ENCODE measurements at regions not wholly inside any gene's neighbourhood (a gene's known extent, or its start where the extent isn't known, plus 50 kb on each side); places are given as distances from the start of the nearest gene placed in this dataset.

DNA sequence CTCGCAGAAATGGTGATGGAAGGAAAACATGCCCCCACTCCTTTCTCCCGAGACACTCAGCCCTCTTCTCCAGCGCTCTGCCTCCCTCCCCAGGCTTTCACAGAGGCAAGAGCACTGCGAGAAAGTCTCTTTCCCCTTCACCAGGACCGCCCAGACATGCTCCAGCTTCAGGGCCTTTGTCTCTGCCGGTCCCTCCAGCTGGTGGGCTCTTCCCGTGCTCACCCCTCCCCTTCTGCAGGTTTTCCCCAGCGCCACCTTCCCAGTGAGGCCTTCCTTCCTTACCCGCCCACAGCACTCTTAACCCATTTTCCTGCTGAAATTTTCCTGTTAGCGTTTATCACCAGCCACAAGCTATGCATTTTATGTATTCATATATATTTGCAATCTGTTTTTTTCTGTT is 86.2 kb downstream of the TFAP2C start (continued):
- TF ChIP-seq IRF4 (IDR thresholded peaks at IDR 0.05; ENCODE audit: low read depth, low read length) (no peak), CHD4 (IDR thresholded peaks at IDR 0.05) (no peak), NR2C1 (IDR thresholded peaks at IDR 0.05) (no peak), SUZ12 (IDR thresholded peaks at IDR 0.05; ENCODE audit: unreplicated experiment) (no peak)

DNA sequence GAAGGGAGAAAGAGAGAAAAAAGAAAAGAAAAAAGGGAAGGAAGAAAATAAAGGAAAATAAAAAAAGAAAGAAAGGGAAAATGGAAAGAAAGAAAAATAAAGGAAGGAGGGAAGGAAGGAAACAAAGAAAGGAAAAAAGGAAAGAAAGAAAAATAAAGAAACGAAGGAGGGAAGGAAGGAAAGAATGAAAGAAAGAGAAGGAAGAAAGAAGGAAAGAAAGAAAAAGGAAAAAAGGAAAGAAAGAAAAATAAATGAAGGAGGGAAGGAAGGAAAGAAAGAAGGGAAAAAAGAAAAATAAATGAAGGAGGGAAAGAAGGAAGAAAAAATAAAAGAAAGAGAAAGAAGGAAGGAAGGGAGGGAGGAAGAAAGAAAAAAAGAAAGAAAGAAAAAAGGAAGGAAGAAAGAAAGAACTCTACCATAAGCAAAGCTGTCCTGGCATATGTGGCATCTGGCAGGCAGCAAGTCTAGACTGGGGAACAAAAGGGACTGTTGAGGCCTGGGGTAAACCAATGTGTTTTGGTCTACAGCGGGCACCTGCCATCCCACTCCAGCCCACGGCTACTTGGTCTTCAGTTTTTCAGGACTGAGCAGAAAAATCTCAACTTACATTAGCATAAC is 86.9 kb downstream of the TFAP2C start:
- CTCF ChIA-PET, result no interaction called here
- no TSS peak for BruUV-seq (replicated peaks)
- ATAC-seq (no peak), FAIRE-seq (no peak), DNase-seq (ENCODE audit: low read depth, low spot score) (no peak)
- SMC1A ChIA-PET (ENCODE audit: uncharacterized antibody, unreplicated experiment), result no interaction called here
- Histone ChIP-seq H4K20me1 (ENCODE audit: control insufficient read depth, insufficient read depth) (no peaks in the 10 kb centered on the region), H3K36me3 (ENCODE audit: control insufficient read depth in 2 of 2, insufficient read depth in 2 of 2, low read length in 1 of 2) (no peaks in the 10 kb centered on the region), H3K79me2 (ENCODE audit: control insufficient read depth, insufficient read depth, low read length) (no peaks in the 10 kb centered on the region), H3K4me2 (ENCODE audit: control insufficient read depth, insufficient read depth) (no peak overlapping the region), H2AFZ (ENCODE audit: control insufficient read depth, low read depth, low read length) (no peak overlapping the region), H3K9me3 (replicated peaks; ENCODE audit: control insufficient read depth, insufficient read depth, low read length) (no peaks in the 10 kb centered on the region), H3K27ac (ENCODE audit: control insufficient read depth, insufficient read depth) (no peak overlapping the region), H3K27me3 (replicated peaks in 1 of 2; ENCODE audit: control insufficient read depth in 2 of 2, insufficient read depth in 2 of 2, low read length in 1 of 2) (no peaks in the 10 kb centered on the region; a peak in 1 of 4 replicates), H3K9ac (ENCODE audit: control insufficient read depth, insufficient read depth, low read length) (no peak overlapping the region), H3K4me1 (ENCODE audit: control insufficient read depth, insufficient read depth, low read length) (no peaks in the 10 kb centered on the region), H3K4me3 (no peak overlapping the region)
- RAD21 ChIA-PET (ENCODE audit: unreplicated experiment), result no interaction called here
- POLR2A ChIA-PET, result interaction anchor here (0.6 kb wide), 1 partner anchor 242 kb away, joined by 4 read pairs; no protein-coding TSS in a partner anchor
- intact Hi-C loops (cut with micrococcal nuclease; ENCODE audit: unreplicated experiment) (no loop called here), in situ Hi-C loops (cut with MboI) (no loop called here)
- TF ChIP-seq TCF12 (IDR thresholded peaks at IDR 0.05; ENCODE audit: low read depth, low read length) (no peak), ZNF207 (IDR thresholded peaks at IDR 0.05; ENCODE audit: borderline replicate concordance) (no peak), NR2C2 (IDR thresholded peaks at IDR 0.05; ENCODE audit: borderline replicate concordance, control insufficient read depth, insufficient read length, low read depth) (no peak), SUPT20H (IDR thresholded peaks at IDR 0.05; ENCODE audit: borderline replicate concordance, control insufficient read depth, low read depth, low read length) (no peak), CHD4 (IDR thresholded peaks at IDR 0.05) (no peak), ZSCAN29 (IDR thresholded peaks at IDR 0.05) (no peak), ZNF384 (IDR thresholded peaks at IDR 0.05; ENCODE audit: borderline replicate concordance, low read depth, low read length) (no peak), DPF2 (IDR thresholded peaks at IDR 0.05) (no peak), KLF5 (IDR thresholded peaks at IDR 0.05; ENCODE audit: partially characterized antibody) (no peak)
- 14% methylated on average over 3 of the region's 3 CpGs for WGBS (ENCODE audit: insufficient coverage, insufficient replicate concordance, low lambda C conversion rate, missing lambda C conversion rate)
